Fibroblast of lung (primary cell): ENCODE measurements at regions not wholly inside any gene's neighbourhood (a gene's known extent, or its start where the extent isn't known, plus 50 kb on each side); places are given as distances from the start of the nearest gene placed in this dataset.

Experiments
- DNase-seq, 2 donors: peaks; one replicate each; pipeline versions ENCODE4 v3.0.0 to v3.0.0-alpha.2; 2010; ENCODE audit warnings: low read depth in 2 of 2
- H2AFZ ChIP-seq: 2 replicates; pipeline ENCODE4 v1.5.1; 2012; ENCODE audit warnings: low read length, control low read depth, inconsistent platforms
- H3K27ac ChIP-seq: 2 replicates; pipeline ENCODE4 v1.5.1; 2011; ENCODE audit warnings: low read length, control low read depth; ENCODE audit not compliant: insufficient read depth
- H3K27me3 ChIP-seq: 2 replicates; pipeline ENCODE4 v1.5.1; 2011; ENCODE audit warnings: mild to moderate bottlenecking, low read length; ENCODE audit not compliant: control insufficient read depth, insufficient read depth
- H3K36me3 ChIP-seq: 2 replicates; pipeline ENCODE4 v1.5.1; 2011; ENCODE audit warnings: low read length; ENCODE audit not compliant: control insufficient read depth, insufficient read depth
- H3K4me1 ChIP-seq: 2 replicates; pipeline ENCODE4 v1.5.1; 2011; ENCODE audit warnings: low read length; ENCODE audit not compliant: control insufficient read depth, insufficient read depth; ENCODE audit errors: extremely low read depth
- H3K4me2 ChIP-seq: 2 replicates; pipeline ENCODE4 v1.5.1; 2011; ENCODE audit warnings: low read length, control low read depth; ENCODE audit not compliant: insufficient read depth; ENCODE audit errors: extremely low read depth
- H3K4me3 ChIP-seq, 4 experiments: fragments of 200-600 bp in 1 of 4; sonication (generic) in 1 of 4; replicated peaks in 1 of 4; 2 replicates each; pipeline ENCODE4 v1.5.1; 2011 to 2016; ENCODE audit warnings: low read length in 4 of 4, low read depth in 3 of 4, mild to moderate bottlenecking in 3 of 4, control low read depth in 2 of 4, inconsistent platforms in 1 of 4, mixed read lengths in 1 of 4; ENCODE audit not compliant: insufficient read depth in 1 of 4; ENCODE audit errors: control extremely low read depth in 1 of 4
- H3K79me2 ChIP-seq: 2 replicates; pipeline ENCODE4 v1.5.1; 2012; ENCODE audit warnings: mild to moderate bottlenecking, low read length, inconsistent platforms; ENCODE audit not compliant: control insufficient read depth, insufficient read depth
- H3K9ac ChIP-seq: 2 replicates; pipeline ENCODE4 v1.5.1; 2011; ENCODE audit warnings: mild to moderate bottlenecking, low read length, control low read depth; ENCODE audit not compliant: insufficient read depth
- H3K9me3 ChIP-seq: 2 replicates; pipeline ENCODE4 v1.5.1; 2012; ENCODE audit warnings: low read depth, low read length; ENCODE audit not compliant: control insufficient read depth, insufficient read depth
- H4K20me1 ChIP-seq: 2 replicates; pipeline ENCODE4 v1.5.1; 2011; ENCODE audit warnings: low read length; ENCODE audit not compliant: control insufficient read depth, insufficient read depth; ENCODE audit errors: extremely low read depth
- EZH2 ChIP-seq: IDR thresholded peaks from 2 replicates; pipeline ENCODE4 v1.5.1; 2012; ENCODE audit warnings: low read length, control low read depth, mild to moderate bottlenecking; ENCODE audit errors: missing control alignments
- TF ChIP-seq, protein P1 (sequence below), 2 donors: IDR thresholded peaks in 1 of 2; conservative IDR thresholded peaks in 1 of 2; 1 replicate in 1 of 2; 2 replicates in 1 of 2; pipeline ENCODE4 v1.5.1; 2011 to 2012; ENCODE audit warnings: low read length in 2 of 2, control low read depth in 1 of 2, inconsistent platforms in 1 of 2, low read depth in 1 of 2, mild to moderate bottlenecking in 1 of 2

DNA sequence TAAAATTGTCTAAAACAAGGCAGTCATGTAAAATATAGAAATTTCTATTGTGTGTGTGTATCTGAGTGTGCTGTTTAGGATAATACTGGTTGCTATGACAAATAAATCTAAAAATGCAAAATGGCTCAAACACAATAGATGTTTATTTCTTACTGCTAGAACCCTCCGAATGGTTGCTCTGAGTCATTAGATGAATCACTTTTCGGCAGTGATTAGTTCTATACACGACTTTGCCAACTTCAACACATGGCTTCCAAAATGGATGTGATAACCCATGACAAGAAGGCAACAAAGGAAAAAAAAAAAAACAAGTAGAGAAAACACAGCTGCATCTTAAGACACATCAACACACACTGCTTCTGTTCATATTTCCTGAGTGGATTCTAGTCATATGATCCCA lies 729.2 kb downstream of the AACS start:
- H3K9ac ChIP-seq, result no peak overlapping the region
- H3K4me2 ChIP-seq, result no peak overlapping the region
- no peaks in the 10 kb centered on the region for H3K36me3 ChIP-seq
- no peaks in the 10 kb centered on the region for H3K79me2 ChIP-seq
- no peak overlapping the region for H2AFZ ChIP-seq
- no peaks in the 10 kb centered on the region for H4K20me1 ChIP-seq
- no peaks in the 10 kb centered on the region for H3K27me3 ChIP-seq
- H3K27ac ChIP-seq, result no peak overlapping the region
- H3K4me3 ChIP-seq, result no peak overlapping the region
- TF ChIP-seq, protein P1, sequence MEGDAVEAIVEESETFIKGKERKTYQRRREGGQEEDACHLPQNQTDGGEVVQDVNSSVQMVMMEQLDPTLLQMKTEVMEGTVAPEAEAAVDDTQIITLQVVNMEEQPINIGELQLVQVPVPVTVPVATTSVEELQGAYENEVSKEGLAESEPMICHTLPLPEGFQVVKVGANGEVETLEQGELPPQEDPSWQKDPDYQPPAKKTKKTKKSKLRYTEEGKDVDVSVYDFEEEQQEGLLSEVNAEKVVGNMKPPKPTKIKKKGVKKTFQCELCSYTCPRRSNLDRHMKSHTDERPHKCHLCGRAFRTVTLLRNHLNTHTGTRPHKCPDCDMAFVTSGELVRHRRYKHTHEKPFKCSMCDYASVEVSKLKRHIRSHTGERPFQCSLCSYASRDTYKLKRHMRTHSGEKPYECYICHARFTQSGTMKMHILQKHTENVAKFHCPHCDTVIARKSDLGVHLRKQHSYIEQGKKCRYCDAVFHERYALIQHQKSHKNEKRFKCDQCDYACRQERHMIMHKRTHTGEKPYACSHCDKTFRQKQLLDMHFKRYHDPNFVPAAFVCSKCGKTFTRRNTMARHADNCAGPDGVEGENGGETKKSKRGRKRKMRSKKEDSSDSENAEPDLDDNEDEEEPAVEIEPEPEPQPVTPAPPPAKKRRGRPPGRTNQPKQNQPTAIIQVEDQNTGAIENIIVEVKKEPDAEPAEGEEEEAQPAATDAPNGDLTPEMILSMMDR (conservative IDR thresholded peaks at IDR 0.05 in 1 of 2, IDR thresholded peaks at IDR 0.05 in 1 of 2; ENCODE audit: low read depth in 1 of 2, low read length in 2 of 2), result no peak
- TF ChIP-seq EZH2, result no peak
- DNase-seq, result peak in 1 of 2 donors; percentile 92
- no peaks in the 10 kb centered on the region for H3K4me1 ChIP-seq
- H3K9me3 ChIP-seq, result no peaks in the 10 kb centered on the region

DNA sequence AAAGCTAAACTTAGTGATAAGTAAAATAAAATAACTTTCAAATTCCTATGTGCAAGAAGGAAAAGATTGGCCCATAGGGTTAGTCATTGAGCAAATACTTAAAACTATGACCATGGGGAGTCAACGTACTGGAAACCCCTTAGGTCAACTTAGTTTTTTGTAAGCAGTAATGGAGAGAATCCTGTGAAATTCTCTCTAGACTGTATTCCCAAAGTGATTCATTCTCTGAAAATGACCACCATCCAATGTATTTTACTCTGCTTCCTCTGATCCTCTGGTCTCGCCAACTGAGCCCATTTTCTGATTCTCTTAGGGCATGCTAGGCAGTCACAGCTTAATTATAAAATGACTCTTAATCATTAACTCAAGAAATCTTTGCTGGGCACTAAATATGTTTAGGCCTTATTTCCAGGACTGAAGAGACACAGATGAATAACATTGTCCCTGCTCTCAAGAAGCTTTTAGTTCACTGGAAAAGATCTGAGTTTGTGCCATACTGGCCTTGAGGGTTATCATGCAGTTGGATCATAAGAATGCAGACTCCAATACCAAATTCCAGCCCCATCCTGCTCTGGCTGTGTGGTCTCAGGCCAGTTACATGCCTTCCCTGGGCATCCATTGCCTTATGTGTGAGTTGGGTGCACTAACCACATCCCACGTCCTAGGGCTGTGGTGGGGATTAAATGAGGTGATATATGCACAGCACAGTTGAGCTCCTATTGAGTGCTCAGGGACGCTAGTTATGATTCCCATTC lies 732.4 kb downstream of the AACS start:
- no peaks in the 10 kb centered on the region for H3K4me1 ChIP-seq
- no peaks in the 10 kb centered on the region for H3K9me3 ChIP-seq
- no peak overlapping the region for H3K4me2 ChIP-seq
- no peak for TF ChIP-seq EZH2
- peak in 1 of 2 donors; percentile 93 for DNase-seq
- H2AFZ ChIP-seq, result no peak overlapping the region
- no peak overlapping the region for H3K27ac ChIP-seq
- H4K20me1 ChIP-seq, result no peaks in the 10 kb centered on the region
- H3K4me3 ChIP-seq, result no peak overlapping the region
- H3K79me2 ChIP-seq, result no peaks in the 10 kb centered on the region
- no peak overlapping the region for H3K9ac ChIP-seq
- H3K27me3 ChIP-seq, result no peaks in the 10 kb centered on the region
- H3K36me3 ChIP-seq, result no peaks in the 10 kb centered on the region

DNA sequence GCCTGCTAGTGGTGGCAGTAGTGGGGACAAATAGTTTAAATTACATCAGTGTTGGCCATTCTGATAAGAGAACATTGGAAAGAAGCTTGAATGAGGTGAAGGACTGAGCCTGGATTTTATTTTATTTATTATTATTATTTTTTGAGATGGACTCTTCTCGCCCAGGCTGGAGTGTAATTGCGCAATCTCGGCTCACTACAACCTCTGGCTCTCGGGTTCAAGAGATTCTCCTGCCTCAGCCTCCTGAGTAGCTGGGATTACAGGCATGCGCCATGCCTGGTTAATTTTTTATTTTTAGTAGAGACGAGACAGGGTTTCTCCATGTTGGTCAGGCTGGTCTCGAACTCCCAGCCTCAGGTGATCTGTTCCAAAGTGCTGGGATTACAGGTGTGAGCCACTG lies 739.4 kb downstream of the AACS start:
- Histone ChIP-seq H3K27me3 (no peaks in the 10 kb centered on the region), H3K4me2 (no peak overlapping the region), H3K79me2 (no peaks in the 10 kb centered on the region), H3K36me3 (no peaks in the 10 kb centered on the region), H3K9ac (no peak overlapping the region), H3K9me3 (no peaks in the 10 kb centered on the region), H3K27ac (no peak overlapping the region), H3K4me3 (no peak overlapping the region), H4K20me1 (no peaks in the 10 kb centered on the region), H3K4me1 (no peaks in the 10 kb centered on the region), H2AFZ (no peak overlapping the region)
- no peak for DNase-seq
- TF ChIP-seq, protein P1 (conservative IDR thresholded peaks at IDR 0.05 in 1 of 2, IDR thresholded peaks at IDR 0.05 in 1 of 2; ENCODE audit: low read depth in 1 of 2, low read length in 2 of 2), result no peak
- no peak for TF ChIP-seq EZH2
